GM12878 (cell line): ENCODE measurements at regions not wholly inside any gene's neighbourhood (a gene's known extent, or its start where the extent isn't known, plus 50 kb on each side); places are given as distances from the start of the nearest gene placed in this dataset.

ENCODE experiments used
- BACH1 ChIP-seq: fragments of 450-650 bp; IDR thresholded peaks from 2 replicates; pipeline ENCODE4 v1.6.1; 2017; ENCODE audit warnings: mild to moderate bottlenecking, borderline replicate concordance
- CHD1 ChIP-seq: IDR thresholded peaks from 2 replicates; pipeline ENCODE4 v1.6.1; 2012; ENCODE audit warnings: low read depth, low read length, improper control_type of control experiment
- CREM ChIP-seq: IDR thresholded peaks from 2 replicates; pipeline ENCODE4 v1.6.1; 2014; ENCODE audit warnings: antibody characterized with exemption, low read depth
- EED ChIP-seq: sonication (generic); IDR thresholded peaks from 2 replicates; pipeline ENCODE4 v1.6.1; 2016; ENCODE audit warnings: antibody characterized with exemption, low read depth
- FOXK2 ChIP-seq: fragments of 450-650 bp; IDR thresholded peaks from 2 replicates; pipeline ENCODE4 v1.6.1; 2017; ENCODE audit warnings: mild to moderate bottlenecking, moderate library complexity
- HDAC6 ChIP-seq: fragments of 200-600 bp; sonication (generic); IDR thresholded peaks from one replicate; pipeline ENCODE4 v1.8.0; 2017; ENCODE audit warnings: antibody characterized with exemption; ENCODE audit not compliant: unreplicated experiment
- HDGF ChIP-seq: fragments of 450-650 bp; IDR thresholded peaks from 2 replicates; pipeline ENCODE4 v1.6.1; 2016; ENCODE audit warnings: antibody characterized with exemption
- HSF1 ChIP-seq: fragments of 150-350 bp; IDR thresholded peaks from 2 replicates; pipeline ENCODE4 v1.6.1; 2014; ENCODE audit warnings: mild to moderate bottlenecking, low read depth, low read length
- IRF3 ChIP-seq: fragments of 450-650 bp; IDR thresholded peaks from 2 replicates; pipeline ENCODE4 v1.6.1; 2014; ENCODE audit warnings: mild to moderate bottlenecking
- NRF1 ChIP-seq: conservative IDR thresholded peaks from 2 replicates; pipeline ENCODE4 v1.6.1; 2011; ENCODE audit warnings: mild to moderate bottlenecking, low read depth, low read length, improper control_type of control experiment
- RB1 ChIP-seq: fragments of 450-650 bp; formaldehyde crosslinking; IDR thresholded peaks from 2 replicates; pipeline ENCODE4 v1.6.1; 2017; ENCODE audit warnings: mild to moderate bottlenecking, borderline replicate concordance
- RFX5 ChIP-seq: IDR thresholded peaks from 2 replicates; pipeline ENCODE4 v1.6.1; 2011; ENCODE audit warnings: low read depth, low read length, improper control_type of control experiment
- SKIL ChIP-seq: fragments of 450-650 bp; IDR thresholded peaks from 2 replicates; pipeline ENCODE4 v1.6.1; 2017; ENCODE audit warnings: mild to moderate bottlenecking, low read depth, inconsistent platforms; ENCODE audit not compliant: poor library complexity, severe bottlenecking
- SRF ChIP-seq, 2 experiments: IDR thresholded peaks; 2 replicates each; pipeline ENCODE4 v1.6.1; 2011; ENCODE audit warnings: low read depth in 2 of 2, low read length in 2 of 2, mild to moderate bottlenecking in 1 of 2, moderate library complexity in 1 of 2
- TCF3 ChIP-seq: IDR thresholded peaks from 2 replicates; pipeline ENCODE4 v1.6.1; 2012; ENCODE audit warnings: low read depth, mild to moderate bottlenecking, low read length, borderline replicate concordance; ENCODE audit not compliant: insufficient read depth
- TF ChIP-seq, protein P1 (sequence below): IDR thresholded peaks from 2 replicates; pipeline ENCODE4 v1.6.1; 2011; ENCODE audit warnings: low read depth, low read length, improper control_type of control experiment, borderline replicate concordance
- TF ChIP-seq, protein P2 (sequence below): fragments of 450-650 bp; formaldehyde crosslinking; IDR thresholded peaks from 2 replicates; pipeline ENCODE4 v1.5.0; 2022; ENCODE audit warnings: mild to moderate bottlenecking, missing genetic modification characterization
- TF ChIP-seq, protein P3 (sequence below): fragments of 450-650 bp; IDR thresholded peaks from 2 replicates; pipeline ENCODE4 v1.6.1; 2017; ENCODE audit warnings: low read depth, mild to moderate bottlenecking, moderate library complexity
- TF ChIP-seq, protein P4 (sequence below): IDR thresholded peaks from 2 replicates; pipeline ENCODE4 v1.6.1; 2012; ENCODE audit warnings: low read depth, low read length, improper control_type of control experiment

DNA sequence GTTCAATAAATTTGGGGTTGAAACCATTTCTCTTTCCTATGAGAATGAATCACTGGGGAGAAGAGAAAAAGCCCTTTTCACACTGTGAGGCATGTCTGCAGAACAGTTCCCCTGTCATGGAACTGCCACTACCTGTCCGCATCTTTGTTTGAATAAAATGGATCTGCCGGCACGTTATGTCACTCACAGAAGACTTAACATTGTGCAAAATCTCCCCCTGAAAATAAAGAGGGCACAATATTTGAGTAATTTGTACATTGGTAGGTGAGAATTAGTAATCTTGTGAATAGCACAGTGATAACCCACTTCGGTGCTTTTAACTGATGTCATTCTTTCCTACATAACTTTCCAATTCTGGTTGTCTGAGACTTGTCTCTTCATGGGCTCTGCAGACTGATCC is 804.0 kb downstream of the C6orf118 start (continued):
- TF ChIP-seq, protein P1, sequence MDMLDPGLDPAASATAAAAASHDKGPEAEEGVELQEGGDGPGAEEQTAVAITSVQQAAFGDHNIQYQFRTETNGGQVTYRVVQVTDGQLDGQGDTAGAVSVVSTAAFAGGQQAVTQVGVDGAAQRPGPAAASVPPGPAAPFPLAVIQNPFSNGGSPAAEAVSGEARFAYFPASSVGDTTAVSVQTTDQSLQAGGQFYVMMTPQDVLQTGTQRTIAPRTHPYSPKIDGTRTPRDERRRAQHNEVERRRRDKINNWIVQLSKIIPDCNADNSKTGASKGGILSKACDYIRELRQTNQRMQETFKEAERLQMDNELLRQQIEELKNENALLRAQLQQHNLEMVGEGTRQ = no peak
- TF ChIP-seq, protein P2, sequence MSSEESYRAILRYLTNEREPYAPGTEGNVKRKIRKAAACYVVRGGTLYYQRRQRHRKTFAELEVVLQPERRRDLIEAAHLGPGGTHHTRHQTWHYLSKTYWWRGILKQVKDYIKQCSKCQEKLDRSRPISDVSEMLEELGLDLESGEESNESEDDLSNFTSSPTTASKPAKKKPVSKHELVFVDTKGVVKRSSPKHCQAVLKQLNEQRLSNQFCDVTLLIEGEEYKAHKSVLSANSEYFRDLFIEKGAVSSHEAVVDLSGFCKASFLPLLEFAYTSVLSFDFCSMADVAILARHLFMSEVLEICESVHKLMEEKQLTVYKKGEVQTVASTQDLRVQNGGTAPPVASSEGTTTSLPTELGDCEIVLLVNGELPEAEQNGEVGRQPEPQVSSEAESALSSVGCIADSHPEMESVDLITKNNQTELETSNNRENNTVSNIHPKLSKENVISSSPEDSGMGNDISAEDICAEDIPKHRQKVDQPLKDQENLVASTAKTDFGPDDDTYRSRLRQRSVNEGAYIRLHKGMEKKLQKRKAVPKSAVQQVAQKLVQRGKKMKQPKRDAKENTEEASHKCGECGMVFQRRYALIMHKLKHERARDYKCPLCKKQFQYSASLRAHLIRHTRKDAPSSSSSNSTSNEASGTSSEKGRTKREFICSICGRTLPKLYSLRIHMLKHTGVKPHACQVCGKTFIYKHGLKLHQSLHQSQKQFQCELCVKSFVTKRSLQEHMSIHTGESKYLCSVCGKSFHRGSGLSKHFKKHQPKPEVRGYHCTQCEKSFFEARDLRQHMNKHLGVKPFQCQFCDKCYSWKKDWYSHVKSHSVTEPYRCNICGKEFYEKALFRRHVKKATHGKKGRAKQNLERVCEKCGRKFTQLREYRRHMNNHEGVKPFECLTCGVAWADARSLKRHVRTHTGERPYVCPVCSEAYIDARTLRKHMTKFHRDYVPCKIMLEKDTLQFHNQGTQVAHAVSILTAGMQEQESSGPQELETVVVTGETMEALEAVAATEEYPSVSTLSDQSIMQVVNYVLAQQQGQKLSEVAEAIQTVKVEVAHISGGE (CRISPR knock-in tag) = no peak
- TF ChIP-seq CHD1 (no peak), HDGF (no peak), SRF (IDR thresholded peaks at IDR 0.05; ENCODE audit: low read depth in 2 of 2, low read length in 2 of 2) (no peak), NRF1 (no peak), HSF1 (no peak), BACH1 (no peak), RB1 (no peak), IRF3 (no peak), CREM (0 out of 2 replicates have a peak, but pooled peaks have one; percentile 9), HDAC6 (no peak), FOXK2 (no peak), TCF3 (no peak), SKIL (no peak), EED (0 out of 2 replicates have a peak, but pooled peaks have one; percentile 20), RFX5 (no peak)
- TF ChIP-seq, protein P3, sequence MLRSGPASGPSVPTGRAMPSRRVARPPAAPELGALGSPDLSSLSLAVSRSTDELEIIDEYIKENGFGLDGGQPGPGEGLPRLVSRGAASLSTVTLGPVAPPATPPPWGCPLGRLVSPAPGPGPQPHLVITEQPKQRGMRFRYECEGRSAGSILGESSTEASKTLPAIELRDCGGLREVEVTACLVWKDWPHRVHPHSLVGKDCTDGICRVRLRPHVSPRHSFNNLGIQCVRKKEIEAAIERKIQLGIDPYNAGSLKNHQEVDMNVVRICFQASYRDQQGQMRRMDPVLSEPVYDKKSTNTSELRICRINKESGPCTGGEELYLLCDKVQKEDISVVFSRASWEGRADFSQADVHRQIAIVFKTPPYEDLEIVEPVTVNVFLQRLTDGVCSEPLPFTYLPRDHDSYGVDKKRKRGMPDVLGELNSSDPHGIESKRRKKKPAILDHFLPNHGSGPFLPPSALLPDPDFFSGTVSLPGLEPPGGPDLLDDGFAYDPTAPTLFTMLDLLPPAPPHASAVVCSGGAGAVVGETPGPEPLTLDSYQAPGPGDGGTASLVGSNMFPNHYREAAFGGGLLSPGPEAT = peak; percentile 40; the same call in 1 of the 2 replicates
- TF ChIP-seq, protein P4, sequence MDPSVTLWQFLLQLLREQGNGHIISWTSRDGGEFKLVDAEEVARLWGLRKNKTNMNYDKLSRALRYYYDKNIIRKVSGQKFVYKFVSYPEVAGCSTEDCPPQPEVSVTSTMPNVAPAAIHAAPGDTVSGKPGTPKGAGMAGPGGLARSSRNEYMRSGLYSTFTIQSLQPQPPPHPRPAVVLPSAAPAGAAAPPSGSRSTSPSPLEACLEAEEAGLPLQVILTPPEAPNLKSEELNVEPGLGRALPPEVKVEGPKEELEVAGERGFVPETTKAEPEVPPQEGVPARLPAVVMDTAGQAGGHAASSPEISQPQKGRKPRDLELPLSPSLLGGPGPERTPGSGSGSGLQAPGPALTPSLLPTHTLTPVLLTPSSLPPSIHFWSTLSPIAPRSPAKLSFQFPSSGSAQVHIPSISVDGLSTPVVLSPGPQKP = no peak
